HG02571 (cell line): ENCODE measurements at regions not wholly inside any gene's neighbourhood (a gene's known extent, or its start where the extent isn't known, plus 50 kb on each side); places are given as distances from the start of the nearest gene placed in this dataset.

ENCODE experiments used
- ATAC-seq: cut with Tn5 transposase; IDR thresholded peaks from one replicate; pipeline ENCODE4 v1.9.1; 2021; ENCODE audit warnings: mild to moderate bottlenecking, moderate library complexity; ENCODE audit not compliant: unreplicated experiment

- ATAC-seq: no peak
Measured at GRCh38 chr16:51630076-51630475, 479.0 kb upstream of the SALL1 start.

- no peak for ATAC-seq
Measured at GRCh38 chr16:51629576-51629975, 478.5 kb upstream of the SALL1 start.

GRCh38 chr16:51624080-51624775 is 473.2 kb upstream of the SALL1 start:
- no peak for ATAC-seq

DNA sequence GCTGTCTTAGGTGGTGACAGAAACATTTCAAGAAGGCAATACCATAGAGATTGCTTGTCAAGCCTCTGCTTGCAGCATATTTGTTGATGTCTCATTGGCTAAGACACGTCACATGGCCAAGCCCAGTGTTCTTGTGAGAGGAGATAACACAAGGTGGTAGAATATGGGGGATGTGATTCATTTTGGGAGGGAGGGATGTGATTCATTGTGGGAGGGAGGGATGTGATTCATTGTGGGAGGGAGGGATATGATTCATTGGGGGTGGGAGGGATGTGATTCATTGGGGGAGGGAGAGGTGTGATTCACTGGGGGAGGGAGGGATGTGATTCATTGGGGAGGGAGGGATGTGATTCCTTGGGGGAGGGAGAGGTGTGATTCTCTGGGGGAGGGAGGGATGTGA is 470.5 kb upstream of the SALL1 start:
- no peak for ATAC-seq

GRCh38 chr16:51615141-51615540 is 464.1 kb upstream of the SALL1 start:
- no peak for ATAC-seq

- ATAC-seq: no peak
Measured at GRCh38 chr16:51607201-51607651, 456.2 kb upstream of the SALL1 start.

GRCh38 chr16:51596247-51596646 is 445.2 kb upstream of the SALL1 start:
- ATAC-seq: no peak

DNA sequence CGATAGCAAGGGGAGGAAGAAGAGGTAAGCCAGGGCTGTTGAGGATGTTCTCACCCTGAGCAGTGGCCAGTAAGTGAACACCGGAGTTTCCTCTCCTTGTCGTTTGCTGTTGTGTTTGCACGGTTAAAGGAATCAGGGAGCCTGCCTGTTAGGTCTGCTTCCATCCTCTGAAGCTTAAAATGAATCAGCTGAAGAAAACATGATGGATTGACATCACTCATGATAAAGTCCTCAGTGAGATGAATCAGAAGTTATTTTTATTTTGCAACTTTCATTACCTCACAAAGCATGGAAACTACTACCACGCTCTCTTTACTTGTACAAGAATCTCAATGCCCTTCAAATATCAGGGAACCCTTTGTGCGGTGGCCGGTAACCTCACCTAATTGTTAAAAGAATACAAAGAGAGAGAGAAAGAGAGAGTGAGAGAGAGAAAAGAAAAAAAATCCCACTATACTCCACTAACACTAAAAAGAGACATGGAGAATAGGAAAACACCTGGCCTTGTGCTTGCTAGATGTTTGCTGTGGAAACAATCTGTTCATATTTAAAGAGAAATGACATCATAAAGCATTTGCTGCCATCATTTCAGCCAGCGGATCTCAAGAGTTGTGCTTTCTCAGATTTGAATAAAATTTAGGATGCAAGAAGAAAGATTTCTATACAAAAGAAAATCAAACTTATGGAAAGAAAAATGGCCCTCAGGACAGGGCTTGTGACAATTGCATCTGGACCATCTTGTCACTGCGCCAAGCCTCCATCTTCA is 441.6 kb upstream of the SALL1 start:
- ATAC-seq: no peak

DNA sequence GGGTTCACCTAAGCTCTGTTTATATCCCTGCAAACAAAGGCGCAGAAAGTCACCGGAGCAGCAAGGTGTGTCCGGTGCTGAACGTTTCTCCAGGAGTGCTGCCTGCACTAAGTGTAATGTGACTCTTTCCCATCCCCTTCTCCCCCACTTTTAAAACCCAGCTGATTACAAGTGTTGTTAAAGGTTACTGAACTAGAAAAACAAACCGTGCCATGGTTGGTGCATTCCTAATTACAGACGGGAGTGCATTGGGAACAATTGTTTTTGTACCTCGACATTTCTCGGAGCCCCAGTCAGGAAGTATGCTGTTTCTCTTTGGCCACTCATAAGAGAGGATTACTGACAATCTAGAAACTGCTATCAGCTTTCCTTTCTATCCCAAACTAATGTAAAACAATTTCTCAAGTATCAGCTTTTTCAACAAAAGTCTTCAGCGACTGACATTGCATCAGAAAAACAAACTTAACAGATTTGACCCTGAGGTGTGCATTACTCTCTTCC is 441.0 kb upstream of the SALL1 start:
- no peak for ATAC-seq

- ATAC-seq: no peak
Measured at GRCh38 chr16:51591480-51591879, 440.4 kb upstream of the SALL1 start.

- ATAC-seq: no peak
Measured at GRCh38 chr16:51579652-51580360, 428.7 kb upstream of the SALL1 start.

- no peak for ATAC-seq
Measured at GRCh38 chr16:51577621-51578303, 426.7 kb upstream of the SALL1 start.

DNA sequence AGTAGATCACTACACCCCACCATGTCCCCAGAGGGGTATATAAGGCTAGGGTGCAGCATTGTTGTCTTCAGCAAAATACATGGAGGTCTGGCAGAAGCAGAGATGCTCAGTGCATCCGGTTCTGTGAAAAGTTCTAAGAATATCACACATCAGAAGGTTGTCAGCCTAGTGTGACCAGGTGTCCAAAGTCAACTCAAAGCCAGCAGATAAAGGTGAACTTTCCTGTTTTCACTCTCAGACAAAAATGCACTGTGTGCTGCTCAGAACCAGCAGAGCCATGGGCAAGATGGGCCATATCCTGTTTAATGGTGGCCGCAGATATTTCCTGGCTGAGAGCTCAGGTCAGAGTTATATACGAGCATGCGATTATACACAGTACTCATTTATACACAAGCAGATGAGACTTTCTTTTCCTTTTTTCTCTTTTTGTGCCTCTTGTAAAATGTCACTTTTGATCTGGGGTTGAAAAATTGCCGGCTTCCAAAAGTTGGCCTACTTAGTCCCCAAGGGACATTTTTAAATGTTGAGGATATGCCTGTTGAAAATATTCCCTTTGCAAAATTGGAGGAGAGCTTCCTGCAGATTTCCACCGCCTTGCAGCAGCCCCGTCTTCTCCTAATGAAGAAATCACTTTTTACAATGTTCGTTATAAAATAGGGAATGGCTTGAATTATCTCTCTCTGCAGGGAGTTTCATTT is 425.6 kb upstream of the SALL1 start:
- ATAC-seq: no peak

- ATAC-seq: no peak
Measured at GRCh38 chr16:51573191-51573590, 422.1 kb upstream of the SALL1 start.

DNA sequence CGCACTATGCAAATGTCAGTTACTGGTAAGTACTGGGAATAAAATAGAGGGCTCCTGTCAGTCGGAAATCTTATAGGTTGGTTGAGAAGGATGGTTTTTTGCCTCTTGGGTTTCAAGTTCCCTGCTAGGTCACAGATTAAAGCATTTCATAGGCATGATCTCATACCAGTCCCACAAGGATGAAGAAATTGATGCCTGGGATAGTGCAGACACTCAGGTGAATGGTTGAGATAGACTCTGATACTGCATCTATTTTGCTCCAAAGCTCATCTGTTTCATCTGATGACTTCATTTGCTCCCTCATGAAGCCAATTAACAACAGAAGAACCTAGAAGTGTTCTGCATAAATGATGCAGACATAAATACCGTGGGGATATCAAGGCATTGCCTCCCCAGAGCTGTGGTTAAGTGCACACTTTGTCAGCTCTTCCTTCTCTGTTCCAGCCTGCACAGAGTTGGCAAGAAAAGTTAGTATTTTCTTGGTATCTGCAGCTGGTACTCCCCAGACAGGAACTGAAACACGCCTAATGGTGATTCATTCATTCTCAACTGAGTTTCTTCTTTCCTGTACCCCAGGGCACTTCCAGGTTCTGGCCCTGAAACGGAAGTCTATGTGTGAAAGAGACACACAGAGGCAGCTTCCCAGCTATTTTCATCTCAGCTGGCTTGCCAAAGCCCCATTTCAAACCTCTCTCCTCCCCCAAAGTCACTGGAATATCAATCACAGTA is 418.3 kb upstream of the SALL1 start:
- ATAC-seq: no peak

DNA sequence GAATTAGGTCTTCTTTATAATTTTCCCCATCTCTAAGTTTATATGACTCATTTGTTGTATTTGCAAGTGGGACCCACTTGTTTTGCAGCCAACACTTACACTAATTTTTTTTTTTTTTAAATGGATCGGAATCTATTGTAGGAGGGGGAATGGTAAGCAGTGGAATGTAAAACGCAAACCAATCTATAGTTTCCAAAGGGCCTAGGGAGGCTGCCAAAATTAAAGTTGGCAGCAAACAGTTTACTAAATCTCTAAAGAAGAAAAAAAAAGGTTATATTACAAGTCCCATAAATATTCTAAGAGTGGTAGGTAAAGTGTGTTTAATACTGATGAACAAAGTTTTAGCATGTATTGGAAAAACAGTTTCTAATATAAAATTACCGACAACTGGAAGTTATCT is 416.8 kb upstream of the SALL1 start:
- no peak for ATAC-seq

GRCh38 chr16:51565184-51565583 is 414.1 kb upstream of the SALL1 start:
- ATAC-seq: no peak

DNA sequence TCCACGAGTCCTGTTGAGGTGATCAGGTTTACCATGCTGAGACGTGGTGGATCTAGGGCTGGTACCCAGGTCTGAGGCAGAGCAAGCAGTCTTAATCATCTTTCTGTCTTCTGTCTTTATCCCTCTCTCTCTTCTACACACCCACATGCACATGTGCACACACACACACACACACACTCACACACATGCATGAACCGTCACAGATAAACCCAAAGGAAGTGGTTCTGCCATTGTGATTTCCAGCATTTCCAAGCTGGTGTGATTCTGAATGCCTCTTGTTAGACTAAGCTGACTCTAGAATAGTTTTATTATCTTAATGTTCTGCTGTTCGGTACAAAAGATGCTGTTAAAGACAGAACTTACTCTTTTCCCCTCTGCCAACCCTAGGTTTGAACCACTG is 411.8 kb upstream of the SALL1 start:
- no peak for ATAC-seq

DNA sequence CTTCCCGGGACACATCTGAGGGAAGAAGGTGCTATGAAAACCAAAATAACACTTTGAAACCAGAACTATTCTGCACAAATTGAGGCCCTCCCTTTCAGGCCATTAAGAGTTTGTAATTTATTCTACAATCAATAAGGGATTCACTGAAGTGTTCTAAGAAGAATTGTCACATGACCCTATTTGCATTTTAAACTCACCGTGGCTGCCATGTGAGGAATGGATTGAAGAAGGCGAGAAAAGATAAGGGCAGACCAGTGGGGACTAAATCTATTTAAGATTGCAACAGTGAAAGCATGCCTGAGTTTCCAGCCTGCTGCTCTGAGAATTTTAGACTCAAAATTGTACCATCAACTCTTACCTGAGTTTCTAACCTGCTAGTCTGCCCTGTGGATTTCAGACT is 408.8 kb upstream of the SALL1 start:
- ATAC-seq: no peak

DNA sequence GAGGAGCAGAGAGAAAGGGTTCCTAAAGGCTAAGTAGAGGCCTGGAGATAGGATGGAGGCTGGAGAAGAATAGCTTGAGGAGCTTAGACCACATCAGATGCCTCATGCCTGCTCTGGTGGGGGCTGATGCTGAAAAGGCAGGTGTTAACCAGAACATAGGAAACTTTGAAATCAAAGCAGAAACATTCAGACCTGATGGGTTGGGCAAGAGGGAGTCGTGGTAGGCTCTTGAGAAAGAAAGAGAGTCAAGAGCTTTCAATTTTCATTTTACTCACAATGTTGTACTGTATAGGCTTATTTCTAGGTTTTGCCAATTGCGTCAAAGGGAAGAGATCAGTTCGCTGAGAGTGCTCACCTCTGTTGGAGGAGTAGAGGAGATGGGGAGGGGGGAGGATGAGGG is 406.6 kb upstream of the SALL1 start:
- ATAC-seq: no peak
